Natural killer cell (primary cell): ENCODE measurements at regions not wholly inside any gene's neighbourhood (a gene's known extent, or its start where the extent isn't known, plus 50 kb on each side); places are given as distances from the start of the nearest gene placed in this dataset.

Experiments
- ATAC-seq, 3 donors: fragments of 150-1000 bp in 2 of 3; fragments of 200-7000 bp in 1 of 3; cut with Tn5 transposase; 1 replicate in 1 of 3; 2 replicates in 2 of 3; pipeline ENCODE4 v1.10.0; 2021; ENCODE audit warnings: mild to moderate bottlenecking in 2 of 3, moderate library complexity in 2 of 3
- DNase-seq, 2 donors: peaks; one replicate each; pipeline versions ENCODE4 v3.0.0 to v3.0.0-alpha.2; 2013 to 2021; ENCODE audit warnings: mixed read lengths in 1 of 2
- H3K27ac ChIP-seq: one replicate; pipeline ENCODE4 v1.5.1; 2013; ENCODE audit warnings: mild to moderate bottlenecking, low read length
- H3K27me3 ChIP-seq: one replicate; pipeline ENCODE4 v1.6.1; 2013; ENCODE audit warnings: low read length; ENCODE audit not compliant: control insufficient read depth, insufficient read depth
- H3K36me3 ChIP-seq: one replicate; pipeline ENCODE4 v1.6.1; 2013; ENCODE audit warnings: low read length; ENCODE audit not compliant: control insufficient read depth, insufficient read depth
- H3K4me1 ChIP-seq: one replicate; pipeline ENCODE4 v1.6.1; 2013; ENCODE audit warnings: low read length; ENCODE audit not compliant: control insufficient read depth, insufficient read depth
- H3K4me3 ChIP-seq: one replicate; pipeline ENCODE4 v1.5.1; 2013; ENCODE audit warnings: low read length
- H3K9me3 ChIP-seq: one replicate; pipeline ENCODE4 v1.6.1; 2013; ENCODE audit warnings: low read length; ENCODE audit not compliant: control insufficient read depth, insufficient read depth
- H3K27ac Mint-ChIP-seq, 2 donors: one replicate each; pipeline ENCODE4 v1.8.0; 2022; ENCODE audit warnings: mild to moderate bottlenecking in 2 of 2, mixed read lengths in 2 of 2, moderate library complexity in 1 of 2
- H3K27me3 Mint-ChIP-seq, 2 donors: one replicate each; pipeline ENCODE4 v1.8.0; 2022; ENCODE audit warnings: low read depth in 2 of 2, mixed read lengths in 2 of 2
- H3K36me3 Mint-ChIP-seq: one replicate; pipeline ENCODE4 v1.8.0; 2022; ENCODE audit warnings: mixed read lengths
- H3K4me1 Mint-ChIP-seq, 2 donors: one replicate each; pipeline ENCODE4 v1.8.0; 2022; ENCODE audit warnings: mixed read lengths in 2 of 2
- H3K4me3 Mint-ChIP-seq: one replicate; pipeline ENCODE4 v1.8.0; 2022; ENCODE audit warnings: mild to moderate bottlenecking, moderate library complexity, mixed read lengths
- H3K9me3 Mint-ChIP-seq, 2 donors: one replicate each; pipeline ENCODE4 v1.8.0; 2022; ENCODE audit warnings: mixed read lengths in 2 of 2
- CTCF ChIP-seq: fragments of 200-600 bp; IDR thresholded peaks from one replicate; pipeline ENCODE4 v1.8.0; 2022; ENCODE audit warnings: antibody characterized with exemption
- WGBS: methylation state at CpG from one replicate; pipeline ENCODE4 v1.1.7; 2013; ENCODE audit warnings: missing lambda C conversion rate; ENCODE audit not compliant: insufficient coverage; 5-methylcytosine and 5-hydroxymethylcytosine counted together
- intact Hi-C: fragments of 100-400 bp; cut with micrococcal nuclease; formaldehyde crosslinking; loops from one replicate; pipeline ENCODE4 v1.14.2; 2022

GRCh38 chr15:37165395-37165794 lies 65.0 kb upstream of the MEIS2 start:
- WGBS, result 94% methylated on average over 2 of the region's 3 CpGs
- H3K27me3 ChIP-seq, result no peaks in the 10 kb centered on the region
- Mint-ChIP-seq H3K9me3 (peaks cover 2 to 3% of the 10 kb centered on the region in 2 donors), H3K27me3 (no peaks in the 10 kb centered on the region), H3K4me1 (no peaks in the 10 kb centered on the region), H3K27ac (no peak overlapping the region), H3K36me3 (no peaks in the 10 kb centered on the region), H3K4me3 (no peak overlapping the region)
- H3K9me3 ChIP-seq, result no peaks in the 10 kb centered on the region
- no peaks in the 10 kb centered on the region for H3K4me1 ChIP-seq
- H3K27ac ChIP-seq, result no peak overlapping the region
- intact Hi-C loops, result no loop called here
- DNase-seq, result no peak
- H3K36me3 ChIP-seq, result no peaks in the 10 kb centered on the region
- no peak for ATAC-seq
- H3K4me3 ChIP-seq, result no peak overlapping the region
- TF ChIP-seq CTCF, result no peak

GRCh38 chr15:37166402-37166801 lies 66.1 kb upstream of the MEIS2 start:
- Mint-ChIP-seq H3K4me3 (no peak overlapping the region), H3K27me3 (no peaks in the 10 kb centered on the region), H3K4me1 (no peaks in the 10 kb centered on the region), H3K9me3 (peaks cover 3 to 9% of the 10 kb centered on the region in 2 donors), H3K36me3 (no peaks in the 10 kb centered on the region), H3K27ac (no peak overlapping the region)
- DNase-seq (no peak), ATAC-seq (no peak)
- intact Hi-C loops, result no loop called here
- no peak overlapping the region for H3K27ac ChIP-seq
- H3K27me3 ChIP-seq, result no peaks in the 10 kb centered on the region
- no peaks in the 10 kb centered on the region for H3K4me1 ChIP-seq
- no peaks in the 10 kb centered on the region for H3K9me3 ChIP-seq
- H3K36me3 ChIP-seq, result no peaks in the 10 kb centered on the region
- TF ChIP-seq CTCF, result no peak
- no peak overlapping the region for H3K4me3 ChIP-seq
- WGBS, result 96% methylated on average over 3 of the region's 3 CpGs

- WGBS, result no CpG with 5 or more reads among the region's 1 CpG
- peaks cover 12 to 18% of the 10 kb centered on the region in 2 donors for H3K9me3 Mint-ChIP-seq
- H3K4me1 Mint-ChIP-seq, result no peaks in the 10 kb centered on the region
- H3K9me3 ChIP-seq, result no peaks in the 10 kb centered on the region
- no peak overlapping the region for H3K4me3 Mint-ChIP-seq
- H3K27ac ChIP-seq, result no peak overlapping the region
- H3K27ac Mint-ChIP-seq, result no peak overlapping the region
- no peaks in the 10 kb centered on the region for H3K27me3 Mint-ChIP-seq
- H3K36me3 ChIP-seq, result no peaks in the 10 kb centered on the region
- no peak for DNase-seq
- no peaks in the 10 kb centered on the region for H3K4me1 ChIP-seq
- TF ChIP-seq CTCF, result no peak
- peaks cover 11% of the 10 kb centered on the region for H3K36me3 Mint-ChIP-seq
- H3K27me3 ChIP-seq, result no peaks in the 10 kb centered on the region
- no peak for ATAC-seq
- intact Hi-C loops, result no loop called here
- no peak overlapping the region for H3K4me3 ChIP-seq
Observed at GRCh38 chr15:37181339-37181738, 81.0 kb upstream of the MEIS2 start.

GRCh38 chr15:37199545-37199944 lies 99.2 kb upstream of the MEIS2 start:
- H3K4me1 Mint-ChIP-seq, result no peaks in the 10 kb centered on the region
- TF ChIP-seq CTCF, result no peak
- Histone ChIP-seq H3K27ac (no peak overlapping the region), H3K4me1 (no peaks in the 10 kb centered on the region), H3K36me3 (no peaks in the 10 kb centered on the region), H3K27me3 (no peaks in the 10 kb centered on the region), H3K9me3 (no peaks in the 10 kb centered on the region), H3K4me3 (no peak overlapping the region)
- H3K9me3 Mint-ChIP-seq, result peaks cover 7 to 10% of the 10 kb centered on the region in 2 donors
- intact Hi-C loops, result no loop called here
- H3K27me3 Mint-ChIP-seq, result no peaks in the 10 kb centered on the region
- H3K36me3 Mint-ChIP-seq, result no peaks in the 10 kb centered on the region
- H3K4me3 Mint-ChIP-seq, result no peak overlapping the region
- no peak for DNase-seq
- 84% methylated on average over 4 of the region's 5 CpGs for WGBS
- no peak for ATAC-seq
- H3K27ac Mint-ChIP-seq, result no peak overlapping the region
